H1 (cell line): ENCODE measurements at regions not wholly inside any gene's neighbourhood (a gene's known extent, or its start where the extent isn't known, plus 50 kb on each side); places are given as distances from the start of the nearest gene placed in this dataset.

Experiments
- BRCA1 ChIP-seq: IDR thresholded peaks from 2 replicates; pipeline ENCODE4 v1.6.1; 2012; ENCODE audit warnings: low read depth, low read length, improper control_type of control experiment
- CBX5 ChIP-seq: fragments of 300-800, 300-1000 bp; sonication (generic); IDR thresholded peaks from 2 replicates; pipeline ENCODE4 v1.7.1; 2016; ENCODE audit warnings: antibody characterized with exemption, low read length, low read depth
- EZH2 ChIP-seq: fragments of 200-600 bp; sonication (generic); IDR thresholded peaks from 2 replicates; pipeline ENCODE4 v1.7.1; 2012; ENCODE audit warnings: low read depth, mild to moderate bottlenecking, moderate library complexity, low read length, inconsistent platforms; ENCODE audit not compliant: severe bottlenecking
- FOSL1 ChIP-seq: IDR thresholded peaks from 2 replicates; pipeline ENCODE4 v1.6.1; 2011; ENCODE audit warnings: mild to moderate bottlenecking, low read depth, low read length, moderate library complexity; ENCODE audit not compliant: insufficient read depth
- JUND ChIP-seq: IDR thresholded peaks from 2 replicates; pipeline ENCODE4 v1.6.1; 2011; ENCODE audit warnings: mild to moderate bottlenecking, improper control_type of control experiment, low read length
- SP2 ChIP-seq: IDR thresholded peaks from 2 replicates; pipeline ENCODE4 v1.6.1; 2012; ENCODE audit warnings: mild to moderate bottlenecking, low read length, inconsistent platforms
- SP4 ChIP-seq: IDR thresholded peaks from 2 replicates; pipeline ENCODE4 v1.6.1; 2012; ENCODE audit warnings: low read length, inconsistent platforms
- TEAD4 ChIP-seq: IDR thresholded peaks from 2 replicates; pipeline ENCODE4 v1.6.1; 2012; ENCODE audit warnings: low read depth, low read length, inconsistent platforms, mixed read lengths
- ZNF274 ChIP-seq: IDR thresholded peaks from 2 replicates; pipeline ENCODE4 v1.7.0; 2012; ENCODE audit warnings: low read length, borderline replicate concordance; ENCODE audit errors: extremely low read depth
- TF ChIP-seq, protein P1 (sequence below): fragments of 300-600 bp; sonication (generic); IDR thresholded peaks from 2 replicates; pipeline ENCODE4 v1.7.1; 2012; ENCODE audit warnings: low read length, moderate library complexity, mild to moderate bottlenecking, inconsistent platforms; ENCODE audit not compliant: insufficient replicate concordance

DNA sequence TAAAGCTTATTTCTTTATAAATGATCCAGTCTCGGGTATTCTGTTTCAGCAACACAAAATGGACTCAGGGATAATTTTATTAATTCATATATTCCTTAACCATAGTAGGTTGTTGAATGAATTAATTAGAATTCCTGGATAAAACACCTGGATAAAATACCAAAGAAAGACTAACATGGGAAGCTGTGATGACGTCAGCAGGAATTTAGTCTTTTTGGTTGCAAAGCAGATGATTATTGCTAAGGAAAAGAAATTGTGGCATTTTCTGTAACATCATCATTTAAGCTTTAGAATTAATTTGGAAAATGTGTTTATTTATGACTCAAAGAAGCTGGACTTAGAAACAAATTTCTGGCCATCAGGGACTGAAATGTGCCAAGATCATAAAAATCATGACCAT lies 228.3 kb upstream of the ZBTB20 start (continued):
- TF ChIP-seq, protein P1, sequence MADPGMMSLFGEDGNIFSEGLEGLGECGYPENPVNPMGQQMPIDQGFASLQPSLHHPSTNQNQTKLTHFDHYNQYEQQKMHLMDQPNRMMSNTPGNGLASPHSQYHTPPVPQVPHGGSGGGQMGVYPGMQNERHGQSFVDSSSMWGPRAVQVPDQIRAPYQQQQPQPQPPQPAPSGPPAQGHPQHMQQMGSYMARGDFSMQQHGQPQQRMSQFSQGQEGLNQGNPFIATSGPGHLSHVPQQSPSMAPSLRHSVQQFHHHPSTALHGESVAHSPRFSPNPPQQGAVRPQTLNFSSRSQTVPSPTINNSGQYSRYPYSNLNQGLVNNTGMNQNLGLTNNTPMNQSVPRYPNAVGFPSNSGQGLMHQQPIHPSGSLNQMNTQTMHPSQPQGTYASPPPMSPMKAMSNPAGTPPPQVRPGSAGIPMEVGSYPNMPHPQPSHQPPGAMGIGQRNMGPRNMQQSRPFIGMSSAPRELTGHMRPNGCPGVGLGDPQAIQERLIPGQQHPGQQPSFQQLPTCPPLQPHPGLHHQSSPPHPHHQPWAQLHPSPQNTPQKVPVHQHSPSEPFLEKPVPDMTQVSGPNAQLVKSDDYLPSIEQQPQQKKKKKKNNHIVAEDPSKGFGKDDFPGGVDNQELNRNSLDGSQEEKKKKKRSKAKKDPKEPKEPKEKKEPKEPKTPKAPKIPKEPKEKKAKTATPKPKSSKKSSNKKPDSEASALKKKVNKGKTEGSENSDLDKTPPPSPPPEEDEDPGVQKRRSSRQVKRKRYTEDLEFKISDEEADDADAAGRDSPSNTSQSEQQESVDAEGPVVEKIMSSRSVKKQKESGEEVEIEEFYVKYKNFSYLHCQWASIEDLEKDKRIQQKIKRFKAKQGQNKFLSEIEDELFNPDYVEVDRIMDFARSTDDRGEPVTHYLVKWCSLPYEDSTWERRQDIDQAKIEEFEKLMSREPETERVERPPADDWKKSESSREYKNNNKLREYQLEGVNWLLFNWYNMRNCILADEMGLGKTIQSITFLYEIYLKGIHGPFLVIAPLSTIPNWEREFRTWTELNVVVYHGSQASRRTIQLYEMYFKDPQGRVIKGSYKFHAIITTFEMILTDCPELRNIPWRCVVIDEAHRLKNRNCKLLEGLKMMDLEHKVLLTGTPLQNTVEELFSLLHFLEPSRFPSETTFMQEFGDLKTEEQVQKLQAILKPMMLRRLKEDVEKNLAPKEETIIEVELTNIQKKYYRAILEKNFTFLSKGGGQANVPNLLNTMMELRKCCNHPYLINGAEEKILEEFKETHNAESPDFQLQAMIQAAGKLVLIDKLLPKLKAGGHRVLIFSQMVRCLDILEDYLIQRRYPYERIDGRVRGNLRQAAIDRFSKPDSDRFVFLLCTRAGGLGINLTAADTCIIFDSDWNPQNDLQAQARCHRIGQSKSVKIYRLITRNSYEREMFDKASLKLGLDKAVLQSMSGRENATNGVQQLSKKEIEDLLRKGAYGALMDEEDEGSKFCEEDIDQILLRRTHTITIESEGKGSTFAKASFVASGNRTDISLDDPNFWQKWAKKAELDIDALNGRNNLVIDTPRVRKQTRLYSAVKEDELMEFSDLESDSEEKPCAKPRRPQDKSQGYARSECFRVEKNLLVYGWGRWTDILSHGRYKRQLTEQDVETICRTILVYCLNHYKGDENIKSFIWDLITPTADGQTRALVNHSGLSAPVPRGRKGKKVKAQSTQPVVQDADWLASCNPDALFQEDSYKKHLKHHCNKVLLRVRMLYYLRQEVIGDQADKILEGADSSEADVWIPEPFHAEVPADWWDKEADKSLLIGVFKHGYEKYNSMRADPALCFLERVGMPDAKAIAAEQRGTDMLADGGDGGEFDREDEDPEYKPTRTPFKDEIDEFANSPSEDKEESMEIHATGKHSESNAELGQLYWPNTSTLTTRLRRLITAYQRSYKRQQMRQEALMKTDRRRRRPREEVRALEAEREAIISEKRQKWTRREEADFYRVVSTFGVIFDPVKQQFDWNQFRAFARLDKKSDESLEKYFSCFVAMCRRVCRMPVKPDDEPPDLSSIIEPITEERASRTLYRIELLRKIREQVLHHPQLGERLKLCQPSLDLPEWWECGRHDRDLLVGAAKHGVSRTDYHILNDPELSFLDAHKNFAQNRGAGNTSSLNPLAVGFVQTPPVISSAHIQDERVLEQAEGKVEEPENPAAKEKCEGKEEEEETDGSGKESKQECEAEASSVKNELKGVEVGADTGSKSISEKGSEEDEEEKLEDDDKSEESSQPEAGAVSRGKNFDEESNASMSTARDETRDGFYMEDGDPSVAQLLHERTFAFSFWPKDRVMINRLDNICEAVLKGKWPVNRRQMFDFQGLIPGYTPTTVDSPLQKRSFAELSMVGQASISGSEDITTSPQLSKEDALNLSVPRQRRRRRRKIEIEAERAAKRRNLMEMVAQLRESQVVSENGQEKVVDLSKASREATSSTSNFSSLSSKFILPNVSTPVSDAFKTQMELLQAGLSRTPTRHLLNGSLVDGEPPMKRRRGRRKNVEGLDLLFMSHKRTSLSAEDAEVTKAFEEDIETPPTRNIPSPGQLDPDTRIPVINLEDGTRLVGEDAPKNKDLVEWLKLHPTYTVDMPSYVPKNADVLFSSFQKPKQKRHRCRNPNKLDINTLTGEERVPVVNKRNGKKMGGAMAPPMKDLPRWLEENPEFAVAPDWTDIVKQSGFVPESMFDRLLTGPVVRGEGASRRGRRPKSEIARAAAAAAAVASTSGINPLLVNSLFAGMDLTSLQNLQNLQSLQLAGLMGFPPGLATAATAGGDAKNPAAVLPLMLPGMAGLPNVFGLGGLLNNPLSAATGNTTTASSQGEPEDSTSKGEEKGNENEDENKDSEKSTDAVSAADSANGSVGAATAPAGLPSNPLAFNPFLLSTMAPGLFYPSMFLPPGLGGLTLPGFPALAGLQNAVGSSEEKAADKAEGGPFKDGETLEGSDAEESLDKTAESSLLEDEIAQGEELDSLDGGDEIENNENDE = no peak
- TF ChIP-seq SP2 (no peak), JUND (no peak), EZH2 (no peak), CBX5 (no peak), ZNF274 (no peak), SP4 (no peak), TEAD4 (no peak), FOSL1 (no peak), BRCA1 (no peak)
